ENCODE measurements at regions not wholly inside any gene's neighbourhood (a gene's known extent, or its start where the extent isn't known, plus 50 kb on each side); places are given as distances from the start of the nearest gene placed in this dataset.

- DNase-seq, result peak; percentile 16
Observed at GRCh38 chr2:176653479-176654443, 384.5 kb downstream of the MTX2 start.

- no peak for DNase-seq
Observed at GRCh38 chr2:176656038-176656775, 387.0 kb downstream of the MTX2 start.

- no peak for DNase-seq
Observed at GRCh38 chr2:176656776-176657140, 387.5 kb downstream of the MTX2 start.

GRCh38 chr2:176657393-176657792 is 388.2 kb downstream of the MTX2 start:
- DNase-seq, result no peak

- no peak for DNase-seq
Observed at GRCh38 chr2:176658708-176659107, 389.5 kb downstream of the MTX2 start.

- DNase-seq, result no peak
Observed at GRCh38 chr2:176662753-176663152, 393.5 kb downstream of the MTX2 start.

DNA sequence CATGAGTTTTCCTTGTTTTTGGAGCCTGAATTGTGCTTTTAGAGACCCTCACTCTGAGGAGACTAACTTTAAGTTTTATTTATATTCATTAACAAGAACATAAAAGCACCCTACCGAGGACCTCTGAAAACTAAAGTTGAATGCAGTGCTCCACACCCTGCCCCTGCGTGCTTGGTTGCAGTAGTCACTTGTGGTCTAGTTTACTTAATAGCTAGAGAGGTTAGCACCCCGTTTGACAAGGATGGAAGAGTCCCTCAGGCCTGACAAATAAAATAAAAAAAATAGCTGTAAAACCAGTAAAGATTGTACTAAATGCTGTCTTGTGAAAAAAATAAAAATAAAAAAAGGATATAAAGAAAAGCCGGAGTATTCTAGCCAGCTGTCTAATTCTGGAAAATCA is 395.2 kb downstream of the MTX2 start:
- no peak for DNase-seq

DNA sequence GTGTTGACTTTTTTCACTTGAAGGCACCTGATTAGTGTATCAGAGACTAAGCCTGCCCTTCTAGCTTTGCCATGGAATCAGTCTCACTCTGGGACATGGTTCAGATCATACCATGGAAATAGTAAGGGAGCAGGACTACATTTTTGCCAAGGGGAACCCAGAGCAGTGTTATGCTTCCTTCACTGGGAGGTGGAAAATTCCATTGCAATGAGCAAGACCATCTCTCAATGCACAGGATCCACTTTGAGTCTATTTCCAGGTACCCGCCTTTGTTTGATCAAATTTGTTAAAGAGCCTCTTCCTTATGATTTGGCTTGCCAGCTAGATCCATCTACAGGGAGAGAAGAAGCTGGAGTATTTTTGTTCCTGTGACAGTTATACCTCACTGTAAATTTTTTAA is 395.8 kb downstream of the MTX2 start:
- no peak for DNase-seq

- no peak for DNase-seq
Observed at GRCh38 chr2:176668912-176669311, 399.7 kb downstream of the MTX2 start.

- DNase-seq, result no peak
Observed at GRCh38 chr2:176669398-176670174, 400.3 kb downstream of the MTX2 start.

DNA sequence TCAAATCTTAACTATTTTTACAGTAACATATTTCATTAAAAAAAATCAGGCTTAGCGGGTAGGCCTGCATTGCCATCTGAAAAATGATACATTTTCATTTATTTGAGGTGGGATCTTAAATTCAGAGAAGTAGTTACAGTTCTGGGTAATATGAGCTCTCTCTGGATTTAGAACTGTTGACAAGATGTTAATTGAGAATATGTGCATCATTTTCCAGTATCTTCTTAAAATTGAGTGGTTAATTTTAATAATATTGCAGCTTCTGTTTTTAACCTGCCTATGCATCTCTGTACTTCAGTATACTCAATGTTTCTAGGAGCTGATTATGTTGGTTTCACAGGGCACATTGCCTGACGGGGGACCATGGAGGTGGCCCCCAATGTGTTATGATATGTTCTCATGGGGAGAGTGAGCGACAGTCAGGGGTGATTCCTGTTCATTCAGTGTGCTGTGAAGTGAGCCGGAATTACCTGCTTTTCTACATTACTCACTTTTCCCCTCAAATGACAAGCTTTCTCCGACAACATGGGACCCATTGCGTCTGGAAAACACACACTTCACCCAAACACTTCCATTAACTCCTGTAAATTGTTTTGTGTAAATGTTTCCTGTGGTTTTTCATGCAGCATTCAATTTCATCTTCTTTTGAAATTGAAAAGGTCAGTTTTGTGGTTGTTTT is 406.2 kb downstream of the MTX2 start:
- DNase-seq, result no peak

GRCh38 chr2:176677746-176678265 is 408.6 kb downstream of the MTX2 start:
- no peak for DNase-seq

DNA sequence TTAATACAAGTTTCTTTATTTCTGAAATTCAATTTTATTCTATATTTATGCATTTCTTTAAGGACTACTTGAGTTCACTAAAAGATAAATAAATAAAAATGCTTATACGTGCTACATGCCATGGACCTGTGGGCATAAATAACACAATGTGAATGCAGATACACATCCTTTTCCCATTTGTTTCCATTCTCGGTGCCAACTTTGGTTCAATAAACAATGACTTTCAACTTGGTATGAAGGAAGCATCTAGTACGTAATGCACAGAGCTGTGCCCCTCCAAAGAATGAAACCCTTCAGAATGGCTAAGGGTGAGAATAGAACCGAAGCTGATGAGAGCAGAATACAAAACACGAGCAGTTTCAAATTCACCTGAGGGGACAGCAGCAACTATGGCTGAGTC is 409.3 kb downstream of the MTX2 start:
- no peak for DNase-seq

DNA sequence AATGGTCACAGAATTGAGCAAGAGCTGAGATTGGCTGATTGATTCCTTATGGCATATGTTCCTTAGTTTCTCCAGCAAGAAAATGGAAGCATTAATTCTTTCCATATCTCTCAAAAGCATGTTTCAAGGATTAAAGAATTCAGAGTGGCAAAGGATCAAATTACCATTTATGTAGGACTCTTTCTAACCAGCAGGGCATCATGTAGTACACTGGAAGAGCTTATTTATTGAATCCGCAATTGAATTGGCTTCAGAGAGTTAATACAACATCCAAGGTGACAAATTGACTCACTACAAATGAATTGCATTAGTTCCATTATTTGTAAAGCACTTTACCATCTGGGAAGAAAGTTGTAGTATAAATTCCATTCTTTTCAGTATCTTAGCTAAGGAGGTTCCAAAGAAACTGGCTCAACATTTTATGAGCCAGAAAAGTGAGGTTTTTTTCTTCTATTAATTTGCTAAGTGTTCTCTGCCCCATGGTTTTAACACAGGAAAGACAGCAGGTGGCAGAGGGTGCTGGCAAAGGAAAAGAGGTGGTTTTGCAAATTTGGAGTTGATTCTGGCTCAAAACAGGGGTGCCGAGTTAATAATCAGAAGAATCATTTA is 409.9 kb downstream of the MTX2 start:
- no peak for DNase-seq

DNA sequence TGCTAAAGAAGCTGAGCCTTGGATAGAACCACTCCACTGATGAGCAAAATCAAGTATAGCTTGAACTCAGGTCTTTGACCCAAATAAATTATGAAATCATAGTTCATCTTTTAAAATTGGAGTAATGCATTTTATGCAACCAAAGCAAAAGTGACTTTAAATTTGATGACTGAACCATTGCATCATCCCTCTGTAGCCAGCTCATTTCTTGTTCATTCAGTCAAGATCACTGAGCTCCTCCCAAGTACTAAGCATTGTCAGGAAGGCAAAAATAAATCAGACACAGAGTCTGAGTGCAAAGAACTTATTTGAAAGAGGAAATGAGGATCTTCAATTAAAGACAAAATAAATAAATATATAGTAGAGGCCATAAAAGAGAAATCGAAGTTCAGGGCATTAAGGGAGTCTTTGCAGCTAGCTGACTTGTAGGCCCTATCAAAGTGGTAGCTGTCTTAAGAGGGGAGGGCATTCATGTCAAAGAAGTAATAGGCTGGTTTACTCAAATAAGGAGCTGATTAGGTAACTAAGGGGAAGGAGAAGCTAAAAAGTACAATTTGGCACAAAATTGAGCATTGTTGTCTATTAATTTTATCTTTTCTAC is 411.8 kb downstream of the MTX2 start:
- DNase-seq, result no peak

DNA sequence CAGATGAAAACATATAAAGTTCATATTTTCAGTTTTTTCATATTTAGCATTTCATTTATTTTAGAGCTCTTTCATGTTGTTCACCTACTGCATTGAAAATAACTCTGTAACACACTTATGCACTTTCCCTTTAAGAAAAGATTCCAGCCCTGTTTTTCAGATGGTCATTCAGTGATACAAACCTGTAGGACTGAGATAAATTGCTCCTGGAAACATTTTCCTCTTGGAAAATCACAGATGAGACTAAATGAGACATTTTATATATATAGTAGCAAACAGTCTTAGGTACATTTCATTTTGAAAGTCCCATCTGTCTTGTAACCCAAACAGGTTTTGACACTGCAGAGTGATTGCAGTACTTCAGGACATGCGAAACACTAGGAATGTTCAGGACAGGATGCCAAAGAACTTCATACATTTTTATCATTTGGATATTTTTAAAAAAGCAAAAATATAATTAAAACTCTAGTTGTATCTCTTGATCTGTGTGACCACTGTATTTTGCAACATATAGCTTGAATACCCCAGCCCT is 412.4 kb downstream of the MTX2 start:
- DNase-seq, result no peak

DNA sequence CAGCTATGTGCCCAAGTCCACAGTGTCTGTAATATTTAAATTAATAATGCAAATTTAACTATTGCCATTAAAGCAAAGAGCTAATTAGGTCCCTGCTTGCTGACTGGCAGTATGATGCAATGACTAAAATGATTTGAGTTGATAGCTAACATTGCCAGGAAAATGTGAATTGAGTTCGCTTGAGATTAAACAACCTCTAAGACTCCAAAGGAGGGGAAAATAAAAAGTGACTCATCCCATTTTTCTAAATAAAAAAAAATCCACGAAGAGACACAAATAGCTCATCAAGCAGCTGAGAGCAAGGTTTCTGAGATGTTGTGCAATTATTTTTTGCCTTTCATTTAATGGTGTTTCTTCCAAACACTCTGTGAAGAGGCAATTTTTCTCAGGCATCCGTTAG is 413.0 kb downstream of the MTX2 start:
- DNase-seq, result no peak

DNA sequence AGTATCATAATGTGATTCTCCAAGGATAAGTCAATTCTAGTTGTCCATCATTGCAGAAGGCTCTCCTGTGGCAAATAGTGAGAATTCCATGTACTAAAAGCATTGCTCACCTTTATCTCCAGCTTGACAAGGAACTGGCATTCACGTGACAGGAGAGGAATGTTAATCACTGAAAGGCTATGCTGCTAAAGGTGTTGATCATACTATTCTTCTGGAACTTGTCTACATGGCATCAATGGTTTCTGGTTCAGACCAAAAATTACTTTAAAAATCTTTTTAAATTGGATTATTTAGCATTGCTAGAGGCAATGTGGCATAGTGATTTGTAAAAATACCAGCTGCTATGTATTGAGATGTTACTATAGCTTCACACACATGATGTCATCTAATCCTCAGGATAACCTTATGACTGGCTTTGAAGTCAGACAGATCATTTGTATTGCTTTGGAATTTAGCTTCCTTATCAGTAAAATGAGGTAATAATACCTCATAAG is 414.4 kb downstream of the MTX2 start:
- no peak for DNase-seq

GRCh38 chr2:176685908-176686307 is 416.7 kb downstream of the MTX2 start:
- DNase-seq, result no peak

- no peak for DNase-seq
Observed at GRCh38 chr2:176686328-176686727, 417.1 kb downstream of the MTX2 start.

DNA sequence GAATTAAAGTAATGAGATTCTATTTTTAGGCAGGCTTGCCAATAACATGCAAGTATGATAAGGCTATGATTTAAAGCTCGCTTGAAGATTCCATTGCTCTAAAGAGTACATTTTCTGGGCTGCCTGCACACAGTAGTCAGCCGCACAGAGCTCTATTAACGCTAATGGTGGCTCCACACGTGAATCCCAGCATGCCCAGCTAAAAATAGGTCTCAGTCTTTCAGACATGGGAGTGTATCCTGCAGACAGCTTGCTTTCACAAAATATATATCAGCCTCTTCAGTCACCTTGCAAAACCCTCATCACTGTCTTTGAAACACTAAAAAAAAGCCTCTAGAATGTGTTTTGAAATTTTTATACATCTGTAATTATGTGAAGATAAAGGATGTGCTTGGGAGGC is 418.1 kb downstream of the MTX2 start:
- no peak for DNase-seq
